Upper lobe of right lung (tissue), 1 donor: ENCODE measurements at regions not wholly inside any gene's neighbourhood (a gene's known extent, or its start where the extent isn't known, plus 50 kb on each side); places are given as distances from the start of the nearest gene placed in this dataset.

Experiments used
- ATAC-seq: fragments of 200-7000 bp; cut with Tn5 transposase; one replicate; pipeline ENCODE4 v1.9.1; 2020; ENCODE audit warnings: mild to moderate bottlenecking, moderate library complexity
- DNase-seq: peaks from one replicate; pipeline ENCODE4 v3.0.0-alpha.2; 2020
- H3K27ac ChIP-seq: fragments of 200-600 bp; one replicate; pipeline ENCODE4 v1.8.0; 2022
- H3K27me3 ChIP-seq: fragments of 200-600 bp; one replicate; pipeline ENCODE4 v1.8.0; 2022; ENCODE audit warnings: mild to moderate bottlenecking
- H3K36me3 ChIP-seq: fragments of 200-600 bp; one replicate; pipeline ENCODE4 v1.8.0; 2022
- H3K4me1 ChIP-seq: fragments of 200-600 bp; one replicate; pipeline ENCODE4 v1.8.0; 2022
- H3K4me3 ChIP-seq: fragments of 200-600 bp; one replicate; pipeline ENCODE4 v1.8.0; 2022; ENCODE audit warnings: mild to moderate bottlenecking
- H3K9me3 ChIP-seq: fragments of 200-600 bp; one replicate; pipeline ENCODE4 v1.8.0; 2022
- CTCF ChIP-seq: fragments of 200-600 bp; IDR thresholded peaks from one replicate; pipeline ENCODE4 v1.8.0; 2022; ENCODE audit warnings: antibody characterized with exemption
- intact Hi-C: fragments of 100-400 bp; cut with DNase I; formaldehyde crosslinking; loops from one replicate; pipeline ENCODE4 v1.11.0; 2022
- donor health status: DM: no; HTN: yes; CAD: no; lungs with severe emphysema.

GRCh38 chr6:4582506-4583417, 193.4 kb upstream of the CDYL start:
- intact Hi-C loops = no loop called here
- ATAC-seq = no peak
- Histone ChIP-seq H3K36me3 (no peaks in the 10 kb centered on the region), H3K27me3 (no peaks in the 10 kb centered on the region), H3K9me3 (peaks cover 5% of the 10 kb centered on the region), H3K27ac (peak overlapping the region; percentile 19), H3K4me3 (no peak overlapping the region), H3K4me1 (peaks cover 2% of the 10 kb centered on the region)
- TF ChIP-seq CTCF = no peak
- no peak for DNase-seq

- Histone ChIP-seq H3K27me3 (no peaks in the 10 kb centered on the region), H3K27ac (peak overlapping the region; percentile 19), H3K4me1 (peaks cover 9% of the 10 kb centered on the region), H3K9me3 (peaks cover 5% of the 10 kb centered on the region), H3K4me3 (no peak overlapping the region), H3K36me3 (no peaks in the 10 kb centered on the region)
- no peak for TF ChIP-seq CTCF
- intact Hi-C loops = no loop called here
- no peak for DNase-seq
- peak; percentile 68 for ATAC-seq
Measured at GRCh38 chr6:4581468-4582385, 194.5 kb upstream of the CDYL start.

- Histone ChIP-seq H3K4me1 (peaks cover 9% of the 10 kb centered on the region), H3K4me3 (no peak overlapping the region), H3K36me3 (no peaks in the 10 kb centered on the region), H3K27me3 (no peaks in the 10 kb centered on the region), H3K27ac (no peak overlapping the region), H3K9me3 (peaks cover 5% of the 10 kb centered on the region)
- intact Hi-C loops = no loop called here
- no peak for DNase-seq
- no peak for TF ChIP-seq CTCF
- ATAC-seq = no peak
Measured at GRCh38 chr6:4580361-4580760, 195.8 kb upstream of the CDYL start.

- TF ChIP-seq CTCF = no peak
- Histone ChIP-seq H3K27me3 (no peaks in the 10 kb centered on the region), H3K27ac (no peak overlapping the region), H3K9me3 (peaks cover 5% of the 10 kb centered on the region), H3K36me3 (no peaks in the 10 kb centered on the region), H3K4me3 (no peak overlapping the region), H3K4me1 (peaks cover 9% of the 10 kb centered on the region)
- ATAC-seq = peak; percentile 83
- DNase-seq = no peak
- intact Hi-C loops = no loop called here
Measured at GRCh38 chr6:4577406-4577805, 198.8 kb upstream of the CDYL start.

GRCh38 chr6:4575714-4576113, 200.5 kb upstream of the CDYL start:
- intact Hi-C loops = no loop called here
- H3K36me3 ChIP-seq = no peaks in the 10 kb centered on the region
- H3K9me3 ChIP-seq = peaks cover 10% of the 10 kb centered on the region
- no peak overlapping the region for H3K4me3 ChIP-seq
- H3K27me3 ChIP-seq = no peaks in the 10 kb centered on the region
- DNase-seq (no peak), ATAC-seq (no peak)
- H3K27ac ChIP-seq = no peak overlapping the region
- H3K4me1 ChIP-seq = peaks cover 9% of the 10 kb centered on the region
- TF ChIP-seq CTCF = no peak
